Neural crest cell (in vitro differentiated cells): ENCODE measurements at regions not wholly inside any gene's neighbourhood (a gene's known extent, or its start where the extent isn't known, plus 50 kb on each side); places are given as distances from the start of the nearest gene placed in this dataset.

Source experiments
- DNase-seq: peaks from one replicate; pipeline ENCODE4 v3.0.0; 2021; ENCODE audit warnings: low read depth, mixed read lengths, low spot score
- H3K27ac Mint-ChIP-seq: one replicate; pipeline ENCODE4 v1.8.0; 2021; ENCODE audit warnings: mild to moderate bottlenecking, mixed read lengths; ENCODE audit not compliant: unreplicated experiment
- H3K27me3 Mint-ChIP-seq: 2 replicates; pipeline ENCODE4 v1.8.0; 2021; ENCODE audit warnings: low read depth, mild to moderate bottlenecking, mixed read lengths
- H3K36me3 Mint-ChIP-seq: 2 replicates; pipeline ENCODE4 v1.8.0; 2021; ENCODE audit warnings: low read depth, mild to moderate bottlenecking, mixed read lengths
- H3K4me1 Mint-ChIP-seq: 2 replicates; pipeline ENCODE4 v1.8.0; 2021; ENCODE audit warnings: mixed read lengths
- H3K4me3 Mint-ChIP-seq: one replicate; pipeline ENCODE4 v1.8.0; 2021; ENCODE audit warnings: mild to moderate bottlenecking, mixed read lengths
- H3K9me3 Mint-ChIP-seq: 2 replicates; pipeline ENCODE4 v1.8.0; 2021; ENCODE audit warnings: mixed read lengths
- CTCF ChIP-seq: fragments of 200-600 bp; sonication (generic); conservative IDR thresholded peaks from 2 replicates; pipeline ENCODE4 v1.5.0; 2021; ENCODE audit warnings: antibody characterized with exemption, mild to moderate bottlenecking

- H3K27me3 Mint-ChIP-seq: no peaks in the 10 kb centered on the region
- DNase-seq: no peak
- H3K36me3 Mint-ChIP-seq: no peaks in the 10 kb centered on the region
- H3K27ac Mint-ChIP-seq: no peak overlapping the region
- H3K4me1 Mint-ChIP-seq: no peaks in the 10 kb centered on the region
- no peak overlapping the region for H3K4me3 Mint-ChIP-seq
- no peak for TF ChIP-seq CTCF
- no peaks in the 10 kb centered on the region for H3K9me3 Mint-ChIP-seq
These were observed 259.4 kb downstream of the VGLL3 start for GRCh38 chr3:86731501-86731901.

- H3K36me3 Mint-ChIP-seq: no peaks in the 10 kb centered on the region
- H3K27ac Mint-ChIP-seq: no peak overlapping the region
- no peak for TF ChIP-seq CTCF
- H3K4me3 Mint-ChIP-seq: no peak overlapping the region
- no peaks in the 10 kb centered on the region for H3K27me3 Mint-ChIP-seq
- no peaks in the 10 kb centered on the region for H3K4me1 Mint-ChIP-seq
- no peaks in the 10 kb centered on the region for H3K9me3 Mint-ChIP-seq
- no peak for DNase-seq
These were observed 267.5 kb downstream of the VGLL3 start for GRCh38 chr3:86723433-86723832.

- no peak for TF ChIP-seq CTCF
- H3K4me3 Mint-ChIP-seq: no peak overlapping the region
- H3K9me3 Mint-ChIP-seq: peaks cover 5% of the 10 kb centered on the region
- no peaks in the 10 kb centered on the region for H3K36me3 Mint-ChIP-seq
- no peaks in the 10 kb centered on the region for H3K4me1 Mint-ChIP-seq
- no peak overlapping the region for H3K27ac Mint-ChIP-seq
- DNase-seq: no peak
- H3K27me3 Mint-ChIP-seq: no peaks in the 10 kb centered on the region
These were observed 279.3 kb downstream of the VGLL3 start for GRCh38 chr3:86711634-86712033.

- Mint-ChIP-seq H3K27ac (no peak overlapping the region), H3K36me3 (peaks cover 6% of the 10 kb centered on the region), H3K27me3 (no peaks in the 10 kb centered on the region), H3K4me1 (no peaks in the 10 kb centered on the region), H3K9me3 (peaks cover 12% of the 10 kb centered on the region), H3K4me3 (no peak overlapping the region)
- TF ChIP-seq CTCF: no peak
- no peak for DNase-seq
These were observed 282.1 kb downstream of the VGLL3 start for GRCh38 chr3:86708893-86709292.

GRCh38 chr3:86702381-86702958 lies 288.5 kb downstream of the VGLL3 start:
- peaks cover 10% of the 10 kb centered on the region for H3K9me3 Mint-ChIP-seq
- H3K4me3 Mint-ChIP-seq: no peak overlapping the region
- no peaks in the 10 kb centered on the region for H3K27me3 Mint-ChIP-seq
- no peaks in the 10 kb centered on the region for H3K4me1 Mint-ChIP-seq
- no peak for DNase-seq
- TF ChIP-seq CTCF: peak; percentile 72
- no peak overlapping the region for H3K27ac Mint-ChIP-seq
- H3K36me3 Mint-ChIP-seq: peaks cover 6% of the 10 kb centered on the region
